IMR-90 (cell line): ENCODE measurements at regions not wholly inside any gene's neighbourhood (a gene's known extent, or its start where the extent isn't known, plus 50 kb on each side); places are given as distances from the start of the nearest gene placed in this dataset.

Experiments
- ATAC-seq: fragments of 200-7000 bp; cut with Tn5 transposase; 2 replicates; pipeline ENCODE4 v1.9.1; 2020; ENCODE audit warnings: low read depth, mild to moderate bottlenecking, moderate library complexity
- BruUV-seq: library from RNA; stranded (reverse); fragments of 400-500 nt; replicated peaks from 2 replicates; lab custom pipeline; 2021; lab: Mats Ljungman, UMichigan
- CTCF ChIA-PET: fragments of 300-600 bp; formaldehyde crosslinking; extraction: SDS; loops from one replicate; lab custom pipeline; 2021; ENCODE audit warnings: antibody characterized with exemption; lab: Yijun Ruan, JAX
- POLR2A ChIA-PET: fragments of 300-600 bp; sonication (Branson Sonifier 250); formaldehyde crosslinking; loops from one replicate; lab custom pipeline; 2022; ENCODE audit warnings: antibody characterized with exemption; ENCODE audit not compliant: unreplicated experiment; lab: Charles Lee
- DNase-seq: peaks from one replicate; pipeline ENCODE4 v3.0.0; 2013
- H2AFZ ChIP-seq: replicated peaks from 2 replicates; pipeline ENCODE3; 2013; ENCODE audit warnings: low read length, mild to moderate bottlenecking; ENCODE audit not compliant: poor library complexity
- H2AK5ac ChIP-seq: 2 replicates; pipeline ENCODE4 v1.6.1; 2013; ENCODE audit warnings: low read depth, low read length, inconsistent platforms
- H2AK9ac ChIP-seq: replicated peaks from 2 replicates; pipeline ENCODE3; 2013; ENCODE audit warnings: mild to moderate bottlenecking, low read depth, low read length, moderate library complexity; ENCODE audit not compliant: poor library complexity
- H2BK120ac ChIP-seq: 2 replicates; pipeline ENCODE4 v1.6.1; 2013; ENCODE audit warnings: low read depth, low read length, inconsistent platforms
- H2BK15ac ChIP-seq: 3 replicates; pipeline ENCODE4 v1.6.1; 2013; ENCODE audit warnings: low read depth, low read length, inconsistent platforms
- H2BK20ac ChIP-seq: 2 replicates; pipeline ENCODE4 v1.6.1; 2013; ENCODE audit warnings: low read depth, mild to moderate bottlenecking, inconsistent platforms, low read length, moderate library complexity
- H2BK5ac ChIP-seq: 2 replicates; pipeline ENCODE4 v1.6.1; 2013; ENCODE audit warnings: mild to moderate bottlenecking, low read depth, low read length, inconsistent platforms; ENCODE audit not compliant: poor library complexity, severe bottlenecking
- H3K14ac ChIP-seq: replicated peaks from 2 replicates; pipeline ENCODE4 v1.6.1; 2013; ENCODE audit warnings: low read depth, low read length, inconsistent platforms
- H3K18ac ChIP-seq: 2 replicates; pipeline ENCODE4 v1.6.1; 2013; ENCODE audit warnings: low read depth, low read length, control low read depth
- H3K23ac ChIP-seq: 2 replicates; pipeline ENCODE4 v1.6.1; 2013; ENCODE audit warnings: low read depth, low read length, inconsistent platforms
- H3K27ac ChIP-seq: 2 replicates; pipeline ENCODE4 v1.5.1; 2013; ENCODE audit warnings: mild to moderate bottlenecking, control low read depth, low read length; ENCODE audit not compliant: insufficient read depth
- H3K27me3 ChIP-seq: 2 replicates; pipeline ENCODE4 v1.6.1; 2013; ENCODE audit warnings: low read length; ENCODE audit not compliant: control insufficient read depth, insufficient read depth
- H3K36me3 ChIP-seq: 2 replicates; pipeline ENCODE4 v1.6.1; 2013; ENCODE audit warnings: low read length, mixed read lengths; ENCODE audit not compliant: control insufficient read depth, insufficient read depth
- H3K4ac ChIP-seq: 2 replicates; pipeline ENCODE4 v1.6.1; 2013; ENCODE audit warnings: low read depth, low read length, inconsistent platforms
- H3K4me1 ChIP-seq: 2 replicates; pipeline ENCODE4 v1.6.1; 2013; ENCODE audit warnings: low read length, mixed read lengths; ENCODE audit not compliant: control insufficient read depth, insufficient read depth
- H3K4me2 ChIP-seq: 2 replicates; pipeline ENCODE4 v1.6.1; 2013; ENCODE audit warnings: low read depth, mild to moderate bottlenecking, control low read depth, low read length, moderate library complexity
- H3K4me3 ChIP-seq: 2 replicates; pipeline ENCODE4 v1.5.1; 2013; ENCODE audit warnings: low read depth, mild to moderate bottlenecking, control low read depth, low read length, moderate library complexity; ENCODE audit not compliant: insufficient read depth
- H3K56ac ChIP-seq: 2 replicates; pipeline ENCODE4 v1.6.1; 2013; ENCODE audit warnings: low read length, inconsistent platforms; ENCODE audit not compliant: insufficient read depth; ENCODE audit errors: extremely low read depth
- H3K79me1 ChIP-seq, 2 experiments: 2 replicates each; pipeline ENCODE4 v1.6.1; 2013; ENCODE audit warnings: low read length in 2 of 2, inconsistent platforms in 1 of 2, low read depth in 1 of 2
- H3K9ac ChIP-seq: 2 replicates; pipeline ENCODE4 v1.6.1; 2013; ENCODE audit warnings: low read depth, low read length, control low read depth
- H3K9me1 ChIP-seq: 2 replicates; pipeline ENCODE4 v1.6.1; 2013; ENCODE audit warnings: low read length, inconsistent platforms; ENCODE audit not compliant: insufficient read depth
- H3K9me3 ChIP-seq: 2 replicates; pipeline ENCODE4 v1.6.1; 2013; ENCODE audit warnings: low read length; ENCODE audit not compliant: control insufficient read depth, insufficient read depth
- H4K20me1 ChIP-seq: 2 replicates; pipeline ENCODE4 v1.6.1; 2013; ENCODE audit warnings: low read length, inconsistent platforms; ENCODE audit not compliant: insufficient read depth
- H4K5ac ChIP-seq: 2 replicates; pipeline ENCODE4 v1.6.1; 2013; ENCODE audit warnings: mild to moderate bottlenecking, low read depth, low read length, control low read depth
- H4K8ac ChIP-seq, 2 experiments: 2 replicates each; pipeline ENCODE4 v1.6.1; 2013; ENCODE audit warnings: low read depth in 2 of 2, low read length in 2 of 2, control low read depth in 1 of 2, inconsistent platforms in 1 of 2
- H4K91ac ChIP-seq: 2 replicates; pipeline ENCODE4 v1.6.1; 2013; ENCODE audit warnings: low read depth, low read length, inconsistent platforms; ENCODE audit not compliant: insufficient read depth
- MAFK ChIP-seq: IDR thresholded peaks from 2 replicates; pipeline ENCODE4 v1.6.1; 2012; ENCODE audit warnings: low read depth, low read length, improper control_type of control experiment
- NFE2L2 ChIP-seq: fragments of 150-350 bp; IDR thresholded peaks from 2 replicates; pipeline ENCODE4 v1.6.1; 2016; ENCODE audit warnings: low read depth, mild to moderate bottlenecking, low read length
- RFX5 ChIP-seq: IDR thresholded peaks from 2 replicates; pipeline ENCODE4 v1.8.0; 2012; ENCODE audit warnings: low read depth, mild to moderate bottlenecking, low read length, moderate library complexity
- WGBS, 2 experiments: methylation state at CpG; one replicate each; pipeline versions ENCODE4 v1.1.5 to v1.1.7; 2013; ENCODE audit warnings: missing lambda C conversion rate in 2 of 2; ENCODE audit not compliant: insufficient read length in 1 of 2; ENCODE audit errors: extremely low coverage in 2 of 2; 5-methylcytosine and 5-hydroxymethylcytosine counted together
- dilution Hi-C: fragments of 300-500 bp; cut with HindIII; formaldehyde crosslinking; loops from one replicate; pipeline ENCODE4 v1.14.3; 2018; ENCODE audit warnings: low sequenced_read_pairs; ENCODE audit not compliant: unreplicated experiment
- in situ Hi-C: fragments of 300-500 bp; cut with MboI; formaldehyde crosslinking; loops from 3 replicates; pipeline ENCODE4 v1.14.3; 2019; ENCODE audit warnings: low sequenced_read_pairs, inconsistent platforms, mixed read lengths
- intact Hi-C: fragments of 100-400 bp; cut with micrococcal nuclease; formaldehyde crosslinking; loops from 2 replicates; pipeline ENCODE4 v1.10.0; 2022
- TF ChIP-seq, protein P1 (sequence below): conservative IDR thresholded peaks from 2 replicates; pipeline ENCODE4 v1.5.1; 2012; ENCODE audit warnings: mild to moderate bottlenecking, low read depth, low read length, improper control_type of control experiment
- TF ChIP-seq, protein P2 (sequence below): fragments of 150-350 bp; IDR thresholded peaks from 2 replicates; pipeline ENCODE4 v1.6.1; 2017; ENCODE audit warnings: mild to moderate bottlenecking, antibody characterized with exemption, low read length, low read depth

DNA sequence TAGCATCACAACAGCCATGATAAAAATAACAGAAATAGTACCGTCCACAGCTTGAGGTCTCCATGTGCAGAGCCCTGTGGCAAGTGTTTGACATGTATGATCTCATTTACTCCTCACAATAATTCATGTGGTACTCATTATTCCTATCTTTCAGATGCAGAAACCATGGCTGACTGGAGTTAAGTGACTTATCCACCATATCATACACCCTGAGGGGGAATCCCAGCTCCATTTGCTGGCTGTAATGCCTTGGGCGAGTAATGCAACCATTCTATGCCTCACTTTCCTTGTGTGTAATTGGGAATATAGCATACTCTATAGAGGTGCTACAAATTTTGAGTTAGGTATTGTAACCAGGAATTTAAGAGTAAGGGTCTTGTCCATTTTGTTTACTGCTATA, 347.0 kb upstream of the CLINT1 start:
- Histone ChIP-seq H3K14ac (no peak overlapping the region), H3K4me3 (no peak overlapping the region), H2BK20ac (no peak overlapping the region), H3K9me1 (no peaks in the 10 kb centered on the region), H3K23ac (no peak overlapping the region), H2AFZ (no peak overlapping the region), H3K56ac (no peak overlapping the region), H3K27ac (no peak overlapping the region), H3K9ac (no peak overlapping the region), H3K18ac (no peak overlapping the region), H4K91ac (no peak overlapping the region), H3K79me1 (no peaks in the 10 kb centered on the region), H4K8ac (no peak overlapping the region), H4K5ac (no peak overlapping the region), H2AK5ac (no peak overlapping the region), H3K4me2 (no peak overlapping the region), H2BK120ac (no peak overlapping the region), H2BK5ac (no peak overlapping the region), H3K4ac (no peak overlapping the region), H3K36me3 (no peaks in the 10 kb centered on the region), H3K9me3 (no peaks in the 10 kb centered on the region), H2BK15ac (no peak overlapping the region), H3K4me1 (no peaks in the 10 kb centered on the region), H4K20me1 (no peaks in the 10 kb centered on the region), H3K27me3 (no peaks in the 10 kb centered on the region), H2AK9ac (no peak overlapping the region)
- intact Hi-C loops = no loop called here
- WGBS, 2 experiments = no CpG with 5 or more reads among the region's 2 CpGs
- BruUV-seq = no TSS peak
- no peak for DNase-seq
- ATAC-seq = no peak
- CTCF ChIA-PET = interaction anchor here (0.6 kb wide), 1 partner anchor 43 kb away, joined by 5 read pairs; no protein-coding TSS in a partner anchor
- in situ Hi-C loops = no loop called here
- TF ChIP-seq, protein P1, sequence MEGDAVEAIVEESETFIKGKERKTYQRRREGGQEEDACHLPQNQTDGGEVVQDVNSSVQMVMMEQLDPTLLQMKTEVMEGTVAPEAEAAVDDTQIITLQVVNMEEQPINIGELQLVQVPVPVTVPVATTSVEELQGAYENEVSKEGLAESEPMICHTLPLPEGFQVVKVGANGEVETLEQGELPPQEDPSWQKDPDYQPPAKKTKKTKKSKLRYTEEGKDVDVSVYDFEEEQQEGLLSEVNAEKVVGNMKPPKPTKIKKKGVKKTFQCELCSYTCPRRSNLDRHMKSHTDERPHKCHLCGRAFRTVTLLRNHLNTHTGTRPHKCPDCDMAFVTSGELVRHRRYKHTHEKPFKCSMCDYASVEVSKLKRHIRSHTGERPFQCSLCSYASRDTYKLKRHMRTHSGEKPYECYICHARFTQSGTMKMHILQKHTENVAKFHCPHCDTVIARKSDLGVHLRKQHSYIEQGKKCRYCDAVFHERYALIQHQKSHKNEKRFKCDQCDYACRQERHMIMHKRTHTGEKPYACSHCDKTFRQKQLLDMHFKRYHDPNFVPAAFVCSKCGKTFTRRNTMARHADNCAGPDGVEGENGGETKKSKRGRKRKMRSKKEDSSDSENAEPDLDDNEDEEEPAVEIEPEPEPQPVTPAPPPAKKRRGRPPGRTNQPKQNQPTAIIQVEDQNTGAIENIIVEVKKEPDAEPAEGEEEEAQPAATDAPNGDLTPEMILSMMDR = no peak
- no peak for TF ChIP-seq RFX5
- TF ChIP-seq MAFK = no peak
- TF ChIP-seq, protein P2, sequence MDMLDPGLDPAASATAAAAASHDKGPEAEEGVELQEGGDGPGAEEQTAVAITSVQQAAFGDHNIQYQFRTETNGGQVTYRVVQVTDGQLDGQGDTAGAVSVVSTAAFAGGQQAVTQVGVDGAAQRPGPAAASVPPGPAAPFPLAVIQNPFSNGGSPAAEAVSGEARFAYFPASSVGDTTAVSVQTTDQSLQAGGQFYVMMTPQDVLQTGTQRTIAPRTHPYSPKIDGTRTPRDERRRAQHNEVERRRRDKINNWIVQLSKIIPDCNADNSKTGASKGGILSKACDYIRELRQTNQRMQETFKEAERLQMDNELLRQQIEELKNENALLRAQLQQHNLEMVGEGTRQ = no peak
- no peak for TF ChIP-seq NFE2L2
- dilution Hi-C loops = no loop called here
- POLR2A ChIA-PET = no interaction called here
